NCI-H345 treated with DMSO at 0.1 percent for 48 hours (cell line): ENCODE measurements at regions not wholly inside any gene's neighbourhood (a gene's known extent, or its start where the extent isn't known, plus 50 kb on each side); places are given as distances from the start of the nearest gene placed in this dataset.
"Not testable (repeated sequence)": the region's sequence is repeated elsewhere in the genome, so short reads cannot be mapped to it uniquely, and the experiment has no call there.

Source experiments
- DNase-seq: peaks from one replicate; lab custom pipeline; 2025; ENCODE audit not compliant: unreplicated experiment; lab: John Stamatoyannopoulos, UW

- DNase-seq, result no peak
Measured at GRCh38 chr6:112503091-112503596, 156.0 kb downstream of the RFPL4B start.

GRCh38 chr6:112504621-112505020 is 157.5 kb downstream of the RFPL4B start:
- DNase-seq, result no peak

GRCh38 chr6:112511441-112511840 is 164.3 kb downstream of the RFPL4B start:
- no peak for DNase-seq

- DNase-seq, result no peak
Measured at GRCh38 chr6:112513175-112513574, 166.0 kb downstream of the RFPL4B start.

GRCh38 chr6:112522587-112522986 is 175.5 kb downstream of the RFPL4B start:
- no peak for DNase-seq

GRCh38 chr6:112524071-112524470 is 176.9 kb downstream of the RFPL4B start:
- DNase-seq, result no peak

- DNase-seq, result no peak
Measured at GRCh38 chr6:112525749-112526148, 178.6 kb downstream of the RFPL4B start.

GRCh38 chr6:112526594-112526993 is 179.5 kb downstream of the RFPL4B start:
- DNase-seq, result no peak

- DNase-seq, result not testable (repeated sequence)
Measured at GRCh38 chr6:112528306-112528705, 181.2 kb downstream of the RFPL4B start.

GRCh38 chr6:112535816-112536215 is 188.7 kb downstream of the RFPL4B start:
- DNase-seq, result no peak

- no peak for DNase-seq
Measured at GRCh38 chr6:112539355-112539754, 192.2 kb downstream of the RFPL4B start.

- not testable (repeated sequence) for DNase-seq
Measured at GRCh38 chr6:112541847-112542246, 194.7 kb downstream of the RFPL4B start.

GRCh38 chr6:112547321-112548085 is 200.4 kb downstream of the RFPL4B start:
- DNase-seq, result not testable (repeated sequence)

GRCh38 chr6:112549749-112550148 is 202.6 kb downstream of the RFPL4B start:
- DNase-seq, result no peak

- no peak for DNase-seq
Measured at GRCh38 chr6:112557435-112557834, 210.3 kb downstream of the RFPL4B start.

- DNase-seq, result no peak
Measured at GRCh38 chr6:112557961-112558360, 210.8 kb downstream of the RFPL4B start.

GRCh38 chr6:112560651-112561050 is 213.5 kb downstream of the RFPL4B start:
- no peak for DNase-seq

- no peak for DNase-seq
Measured at GRCh38 chr6:112562301-112563231, 215.4 kb downstream of the RFPL4B start.

- DNase-seq, result no peak
Measured at GRCh38 chr6:112563368-112563767, 216.2 kb downstream of the RFPL4B start.

GRCh38 chr6:112568066-112568465 is 220.9 kb downstream of the RFPL4B start:
- no peak for DNase-seq

- DNase-seq, result no peak
Measured at GRCh38 chr6:112571488-112572270, 224.5 kb downstream of the RFPL4B start.
